ENCODE measurements at regions not wholly inside any gene's neighbourhood (a gene's known extent, or its start where the extent isn't known, plus 50 kb on each side); places are given as distances from the start of the nearest gene placed in this dataset.
A peak's percentile ranks its signal among the peaks of the same experiment; 100 is the strongest.

DNA sequence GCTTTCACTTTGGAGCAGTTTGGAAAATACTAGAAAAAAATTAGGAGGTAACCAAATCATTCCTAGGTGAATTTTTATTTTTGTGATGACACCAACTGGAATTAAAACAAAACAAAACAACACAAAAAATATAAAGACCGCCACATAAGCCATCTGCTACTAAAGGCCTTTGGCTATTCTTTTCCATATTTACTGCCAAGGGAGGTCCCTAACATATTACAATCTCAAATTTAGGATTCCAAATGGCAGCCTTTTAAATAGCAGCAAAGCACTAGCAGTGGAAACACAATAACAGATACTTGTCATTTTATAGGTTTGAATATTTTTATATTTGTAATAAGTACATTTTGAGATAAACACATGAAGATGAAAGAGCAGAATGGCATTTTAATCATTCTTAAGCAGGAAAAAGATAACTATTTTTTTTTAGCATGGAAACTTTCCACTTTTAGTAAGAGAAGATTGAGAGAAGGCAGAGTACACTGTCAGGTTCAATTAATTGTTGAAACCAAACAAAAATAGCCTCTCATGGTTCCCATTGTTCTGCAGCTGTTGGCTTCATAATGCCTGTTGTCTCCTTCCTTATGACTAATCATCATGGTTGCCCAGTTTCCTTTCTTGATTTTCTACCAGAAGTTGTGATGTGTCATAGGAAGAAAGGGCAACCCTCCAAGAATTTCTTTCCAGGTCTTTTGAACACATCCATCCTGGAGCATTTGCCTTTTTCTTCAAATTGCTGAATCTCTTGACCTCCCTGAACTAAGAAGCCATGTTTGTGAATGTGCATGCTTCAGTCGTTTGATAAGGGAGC is 219.0 kb upstream of the EMCN start:
- no peak overlapping the region for H3K4me3 ChIP-seq
- peak; percentile 20 for DNase-seq
- no peaks in the 10 kb centered on the region for H3K36me3 ChIP-seq
- H3K9me3 ChIP-seq = no peaks in the 10 kb centered on the region
- no peaks in the 10 kb centered on the region for H3K27me3 ChIP-seq

DNA sequence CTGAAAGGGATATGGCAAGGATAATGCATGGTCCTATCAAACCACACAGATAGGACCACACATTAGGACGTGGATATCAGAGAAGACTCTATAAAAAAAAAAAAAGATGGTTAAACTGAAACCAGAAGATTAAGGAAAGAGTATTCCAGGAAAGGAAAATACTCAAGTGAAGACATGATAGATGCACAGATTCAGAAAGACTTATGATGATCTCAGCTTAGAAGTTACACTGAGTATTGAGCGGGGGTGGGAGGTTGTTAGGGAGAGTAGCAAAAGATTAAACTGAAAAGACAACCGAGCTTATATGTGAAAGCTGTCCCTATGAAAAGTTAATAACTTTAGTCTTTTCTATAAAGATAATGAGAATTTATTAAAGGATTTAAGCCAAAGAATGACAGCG is 211.0 kb upstream of the EMCN start:
- Histone ChIP-seq H3K36me3 (no peaks in the 10 kb centered on the region), H3K4me3 (no peak overlapping the region), H3K27me3 (no peaks in the 10 kb centered on the region), H3K9me3 (no peaks in the 10 kb centered on the region)
- DNase-seq = no peak

DNA sequence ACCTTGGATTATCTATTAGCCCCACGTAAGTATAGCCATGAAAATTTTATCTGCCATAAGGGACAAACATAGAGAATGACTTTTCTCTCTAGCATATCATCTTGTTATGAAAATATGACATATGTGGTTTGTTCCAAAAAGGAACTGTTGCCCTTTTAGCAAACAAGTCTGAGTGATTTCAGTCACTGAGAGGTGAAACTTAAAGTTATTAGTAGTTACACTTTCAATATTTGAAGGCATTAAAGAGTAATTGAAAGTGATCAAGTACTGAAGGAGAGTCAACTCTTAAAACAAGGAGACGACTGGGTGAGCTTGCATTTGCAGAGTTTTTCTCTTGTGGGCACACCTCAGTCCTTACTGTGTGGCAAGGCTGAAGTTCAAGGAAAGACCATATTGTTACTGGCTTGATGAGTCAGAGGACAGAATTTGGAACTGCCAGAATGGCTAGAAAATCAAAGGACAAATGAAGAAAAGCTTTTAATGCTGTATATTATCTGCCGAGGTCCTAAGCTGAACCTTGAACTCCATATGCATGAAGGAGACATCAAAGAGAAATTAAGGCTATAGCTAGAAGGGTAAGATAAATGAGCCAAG is 205.1 kb upstream of the EMCN start:
- Histone ChIP-seq H3K36me3 (no peaks in the 10 kb centered on the region), H3K27me3 (no peaks in the 10 kb centered on the region), H3K9me3 (no peaks in the 10 kb centered on the region), H3K4me3 (no peak overlapping the region)
- no peak for DNase-seq

DNA sequence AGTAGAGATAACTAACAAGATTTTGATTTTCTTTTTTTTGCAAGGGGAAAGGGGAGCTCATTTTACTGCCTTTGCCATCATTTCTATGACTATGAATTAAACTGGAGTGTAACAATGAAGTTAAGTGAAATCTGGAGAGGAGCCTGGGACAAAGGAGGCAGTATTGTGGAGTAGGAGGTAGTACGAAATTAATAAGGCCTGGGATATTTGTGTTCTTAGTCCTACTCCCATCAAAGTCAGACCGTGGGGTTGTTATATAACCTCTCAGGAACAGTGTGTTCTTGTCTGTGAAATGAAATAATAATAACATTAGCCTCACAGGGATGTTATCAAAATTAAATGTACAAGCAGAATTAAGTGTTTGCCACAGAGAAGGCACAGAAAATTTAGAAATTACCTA is 204.3 kb upstream of the EMCN start:
- Histone ChIP-seq H3K27me3 (no peaks in the 10 kb centered on the region), H3K36me3 (no peaks in the 10 kb centered on the region), H3K4me3 (no peak overlapping the region), H3K9me3 (no peaks in the 10 kb centered on the region)
- no peak for DNase-seq

DNA sequence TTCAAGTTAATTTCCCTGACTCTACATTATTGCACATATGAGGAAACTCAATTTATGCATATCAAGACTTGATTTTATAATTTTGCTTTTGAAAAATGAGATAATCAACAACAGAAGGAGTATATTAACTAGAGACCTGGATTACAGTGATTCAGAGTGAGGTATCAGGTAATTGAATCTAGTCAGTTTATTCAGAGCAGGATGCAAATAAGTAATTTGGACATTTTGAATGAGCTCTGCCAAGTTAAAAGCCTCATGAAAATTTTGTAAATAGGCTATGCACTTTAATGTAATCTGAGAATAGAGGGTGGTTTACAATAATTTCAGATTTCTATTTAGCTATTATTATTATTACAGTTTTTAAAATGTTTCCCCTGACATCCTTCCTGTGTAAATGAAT is 203.7 kb upstream of the EMCN start:
- no peak for DNase-seq
- Histone ChIP-seq H3K36me3 (no peaks in the 10 kb centered on the region), H3K4me3 (no peak overlapping the region), H3K9me3 (no peaks in the 10 kb centered on the region), H3K27me3 (no peaks in the 10 kb centered on the region)

DNA sequence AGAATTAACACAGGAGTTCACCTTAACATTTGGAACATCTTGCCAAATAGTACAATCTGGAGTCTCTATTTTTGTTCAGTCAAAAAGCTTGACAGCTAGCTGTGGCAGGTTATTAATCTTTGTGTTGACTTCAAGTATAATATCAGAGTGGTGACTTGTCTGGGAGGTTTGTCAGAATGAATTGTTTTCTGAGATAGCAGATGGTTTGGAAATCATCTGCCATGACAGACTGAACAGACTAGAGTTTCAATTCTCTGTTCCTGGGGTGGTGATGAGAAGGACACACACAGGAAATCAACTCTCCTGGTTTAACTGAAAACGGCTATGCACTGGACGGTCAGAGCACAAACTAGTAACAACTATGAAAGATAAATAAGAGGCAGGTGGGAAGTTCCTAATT is 203.3 kb upstream of the EMCN start:
- no peak overlapping the region for H3K4me3 ChIP-seq
- H3K9me3 ChIP-seq = no peaks in the 10 kb centered on the region
- DNase-seq = no peak
- no peaks in the 10 kb centered on the region for H3K27me3 ChIP-seq
- H3K36me3 ChIP-seq = no peaks in the 10 kb centered on the region

DNA sequence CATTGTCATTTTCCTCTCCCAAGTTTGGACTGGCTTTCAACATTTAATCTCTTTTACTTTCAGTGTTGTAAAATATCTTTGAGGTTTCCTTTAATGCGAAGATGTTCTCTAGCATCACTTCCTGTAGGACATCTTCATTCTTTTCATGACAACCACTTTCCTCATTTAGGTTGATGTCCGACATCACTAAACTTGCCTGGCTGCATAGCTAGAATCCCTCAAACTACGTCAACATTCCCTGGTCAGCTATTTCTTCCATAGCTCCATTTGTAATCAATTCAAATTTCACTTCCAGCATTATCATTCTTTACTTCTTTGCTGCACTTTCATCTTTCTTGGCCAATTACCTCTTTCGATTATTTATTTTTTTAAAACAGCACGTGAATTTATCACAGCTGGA is 198.6 kb upstream of the EMCN start:
- no peak for DNase-seq
- no peaks in the 10 kb centered on the region for H3K36me3 ChIP-seq
- no peaks in the 10 kb centered on the region for H3K27me3 ChIP-seq
- H3K4me3 ChIP-seq = no peak overlapping the region
- no peaks in the 10 kb centered on the region for H3K9me3 ChIP-seq

DNA sequence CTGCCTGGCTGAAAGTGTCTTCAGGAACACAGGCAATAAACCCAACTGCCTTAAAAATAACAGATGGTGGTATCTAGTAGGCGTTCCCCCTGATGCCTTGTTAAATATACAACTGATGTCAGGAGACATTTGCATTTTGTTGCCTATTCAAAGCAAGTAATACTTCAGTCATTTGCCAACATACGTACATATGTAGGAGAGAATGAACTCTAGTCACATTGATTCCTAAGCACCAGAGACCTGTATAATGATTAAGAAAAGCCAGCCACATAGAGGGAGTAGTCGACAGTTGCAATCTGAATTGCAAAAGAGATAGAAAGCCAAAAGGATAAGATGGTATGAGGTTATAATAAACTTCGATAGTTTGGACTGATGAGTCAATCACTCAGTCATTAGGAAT is 191.0 kb upstream of the EMCN start:
- H3K9me3 ChIP-seq = no peaks in the 10 kb centered on the region
- H3K27me3 ChIP-seq = no peaks in the 10 kb centered on the region
- no peak for DNase-seq
- H3K36me3 ChIP-seq = no peaks in the 10 kb centered on the region
- no peak overlapping the region for H3K4me3 ChIP-seq

DNA sequence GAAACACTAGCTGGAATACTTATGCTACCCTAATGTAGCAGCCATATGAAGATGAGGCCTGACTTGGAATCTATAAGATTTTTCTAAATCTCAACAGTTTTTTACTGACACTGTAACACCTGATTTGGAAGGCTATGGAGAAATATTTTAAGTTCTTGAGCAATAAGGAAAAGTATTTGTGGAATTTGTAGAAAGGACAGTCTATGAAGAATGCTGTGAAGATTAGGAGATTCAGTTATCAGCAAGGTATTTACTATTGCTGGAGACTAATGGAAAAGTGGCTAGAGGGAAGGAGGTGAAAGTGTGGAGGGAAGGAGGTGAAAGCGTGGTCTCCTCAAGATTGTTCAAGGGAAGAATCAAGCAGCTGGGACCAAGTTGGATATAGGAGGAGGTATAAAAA is 190.0 kb upstream of the EMCN start:
- DNase-seq = no peak
- Histone ChIP-seq H3K4me3 (no peak overlapping the region), H3K36me3 (no peaks in the 10 kb centered on the region), H3K9me3 (no peaks in the 10 kb centered on the region), H3K27me3 (no peaks in the 10 kb centered on the region)

DNA sequence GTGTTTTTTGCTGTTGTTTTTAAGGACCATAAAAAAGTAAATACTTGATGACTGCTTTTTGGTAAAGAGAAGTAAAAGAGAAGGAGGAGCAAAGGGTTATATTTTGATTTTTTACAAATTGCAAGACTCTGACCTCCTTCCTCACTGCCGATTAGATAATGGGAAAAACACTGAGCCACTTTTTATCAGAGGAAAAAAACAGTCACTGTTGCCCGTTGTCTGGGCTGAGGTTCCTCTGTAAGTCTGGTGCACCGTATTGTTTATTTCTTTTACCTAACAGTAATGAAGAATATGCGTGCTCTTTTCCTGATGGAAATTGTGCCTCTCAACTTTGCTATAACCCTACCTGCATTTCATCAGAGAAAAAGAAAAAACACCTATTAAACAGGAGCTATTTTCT is 178.7 kb upstream of the EMCN start:
- H3K27me3 ChIP-seq = no peaks in the 10 kb centered on the region
- no peaks in the 10 kb centered on the region for H3K9me3 ChIP-seq
- H3K4me3 ChIP-seq = no peak overlapping the region
- no peaks in the 10 kb centered on the region for H3K36me3 ChIP-seq
- no peak for DNase-seq

DNA sequence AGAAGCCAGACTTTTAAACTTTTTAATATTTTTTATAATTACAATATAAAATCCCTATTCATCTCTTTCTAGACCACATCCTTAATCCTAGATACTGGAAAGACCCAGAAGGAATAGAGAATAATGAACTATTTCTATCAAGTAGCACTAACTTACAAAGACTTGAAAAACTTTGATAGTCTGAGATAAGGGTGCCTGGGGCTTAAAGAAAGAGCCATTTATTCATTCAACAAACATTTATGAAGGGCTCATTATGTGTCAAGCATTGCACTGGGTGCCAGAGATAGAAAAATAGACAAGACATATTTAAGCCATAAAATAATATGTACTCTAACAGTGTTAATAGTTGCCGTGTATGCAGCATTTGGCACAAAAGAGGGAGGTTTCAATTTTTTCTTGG is 178.0 kb upstream of the EMCN start:
- H3K27me3 ChIP-seq = no peaks in the 10 kb centered on the region
- H3K36me3 ChIP-seq = no peaks in the 10 kb centered on the region
- no peak overlapping the region for H3K4me3 ChIP-seq
- no peak for DNase-seq
- no peaks in the 10 kb centered on the region for H3K9me3 ChIP-seq

DNA sequence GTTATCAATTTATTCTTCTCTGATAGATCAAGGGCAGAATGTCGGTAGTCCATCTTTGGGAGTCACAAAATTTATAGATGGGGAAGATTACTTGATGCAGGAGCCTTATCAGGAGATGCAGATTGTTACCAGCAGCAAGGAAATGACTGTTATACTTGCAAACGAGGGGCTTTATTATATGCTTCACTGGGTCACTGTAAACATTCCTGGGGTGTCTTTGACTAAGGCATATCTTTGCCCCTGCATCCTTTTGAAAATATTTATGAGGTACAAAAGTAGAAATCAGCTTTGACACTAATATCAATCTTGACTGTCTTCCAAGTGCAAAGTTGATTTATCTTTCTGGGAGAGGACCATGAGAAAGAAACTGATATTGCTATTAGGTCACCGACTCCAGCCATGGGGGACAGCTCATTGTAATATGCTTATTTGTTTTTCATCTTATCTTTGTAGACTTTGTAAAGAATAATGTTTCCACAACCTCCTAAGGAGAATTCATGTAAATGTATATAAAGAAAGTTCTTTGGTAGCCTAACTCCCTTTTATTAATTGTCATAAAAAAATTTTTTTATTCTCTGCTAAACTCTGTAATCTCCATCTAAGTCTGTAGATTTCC is 177.3 kb upstream of the EMCN start:
- H3K4me3 ChIP-seq = no peak overlapping the region
- H3K9me3 ChIP-seq = no peaks in the 10 kb centered on the region
- no peak for DNase-seq
- no peaks in the 10 kb centered on the region for H3K27me3 ChIP-seq
- H3K36me3 ChIP-seq = no peaks in the 10 kb centered on the region

DNA sequence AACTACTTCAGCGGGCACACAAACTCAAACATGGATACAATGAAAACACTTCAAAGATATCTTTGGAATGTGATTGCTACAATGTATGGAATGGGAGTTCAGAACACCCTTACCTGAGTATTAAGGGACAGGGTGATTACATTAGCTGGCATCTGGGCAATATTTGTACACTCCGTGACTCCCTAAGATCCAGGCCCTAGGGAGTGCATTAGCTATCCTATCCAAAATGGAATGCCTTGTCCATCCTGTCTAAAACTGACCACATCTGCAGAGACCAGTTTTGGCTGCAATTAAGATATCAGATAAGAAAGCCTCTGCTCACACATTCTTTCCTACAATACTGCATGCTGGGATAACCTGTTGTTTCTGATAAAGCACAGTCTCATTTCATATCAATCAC is 176.6 kb upstream of the EMCN start:
- Histone ChIP-seq H3K4me3 (no peak overlapping the region), H3K9me3 (no peaks in the 10 kb centered on the region), H3K36me3 (no peaks in the 10 kb centered on the region), H3K27me3 (no peaks in the 10 kb centered on the region)
- no peak for DNase-seq

DNA sequence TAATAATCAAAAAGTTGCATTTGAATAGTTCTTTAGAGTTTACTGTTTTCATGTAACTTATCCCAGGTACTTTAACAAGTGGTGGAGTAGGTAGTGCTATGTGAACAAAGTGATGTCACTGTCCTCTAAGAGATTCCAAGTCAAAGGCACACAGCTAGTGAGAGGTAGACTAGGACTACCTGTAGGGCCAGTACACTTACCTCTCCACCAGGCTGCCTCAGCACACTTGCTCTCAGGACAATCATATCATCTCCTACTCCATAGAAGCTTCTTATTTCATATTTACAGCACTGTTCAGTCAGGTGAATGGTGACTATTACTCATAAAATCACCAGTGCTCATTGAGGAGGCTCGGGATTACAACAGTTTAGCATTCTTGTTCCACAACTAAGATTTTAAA is 173.0 kb upstream of the EMCN start:
- no peak for DNase-seq
- H3K9me3 ChIP-seq = no peaks in the 10 kb centered on the region
- no peaks in the 10 kb centered on the region for H3K36me3 ChIP-seq
- H3K4me3 ChIP-seq = no peak overlapping the region
- no peaks in the 10 kb centered on the region for H3K27me3 ChIP-seq

DNA sequence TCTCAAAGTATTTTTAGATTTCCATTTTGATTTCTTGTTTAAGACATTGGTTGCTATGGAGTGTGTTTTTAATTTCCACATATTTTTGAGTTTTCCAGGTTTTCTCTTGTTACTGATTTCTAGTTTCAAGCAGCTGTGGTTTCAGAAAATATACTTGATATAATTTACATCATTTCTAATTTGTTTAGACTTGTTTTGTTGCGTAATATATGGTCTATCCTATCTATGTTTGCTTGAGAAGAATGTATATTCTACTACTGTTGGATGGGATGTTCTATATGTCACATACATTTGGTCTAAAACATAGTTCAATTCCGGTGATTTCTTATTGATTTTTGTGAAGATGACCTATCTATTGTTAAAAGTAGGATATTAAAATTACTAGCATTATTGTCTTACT is 170.5 kb upstream of the EMCN start:
- no peak for DNase-seq
- H3K36me3 ChIP-seq = no peaks in the 10 kb centered on the region
- H3K9me3 ChIP-seq = no peaks in the 10 kb centered on the region
- no peak overlapping the region for H3K4me3 ChIP-seq
- no peaks in the 10 kb centered on the region for H3K27me3 ChIP-seq

DNA sequence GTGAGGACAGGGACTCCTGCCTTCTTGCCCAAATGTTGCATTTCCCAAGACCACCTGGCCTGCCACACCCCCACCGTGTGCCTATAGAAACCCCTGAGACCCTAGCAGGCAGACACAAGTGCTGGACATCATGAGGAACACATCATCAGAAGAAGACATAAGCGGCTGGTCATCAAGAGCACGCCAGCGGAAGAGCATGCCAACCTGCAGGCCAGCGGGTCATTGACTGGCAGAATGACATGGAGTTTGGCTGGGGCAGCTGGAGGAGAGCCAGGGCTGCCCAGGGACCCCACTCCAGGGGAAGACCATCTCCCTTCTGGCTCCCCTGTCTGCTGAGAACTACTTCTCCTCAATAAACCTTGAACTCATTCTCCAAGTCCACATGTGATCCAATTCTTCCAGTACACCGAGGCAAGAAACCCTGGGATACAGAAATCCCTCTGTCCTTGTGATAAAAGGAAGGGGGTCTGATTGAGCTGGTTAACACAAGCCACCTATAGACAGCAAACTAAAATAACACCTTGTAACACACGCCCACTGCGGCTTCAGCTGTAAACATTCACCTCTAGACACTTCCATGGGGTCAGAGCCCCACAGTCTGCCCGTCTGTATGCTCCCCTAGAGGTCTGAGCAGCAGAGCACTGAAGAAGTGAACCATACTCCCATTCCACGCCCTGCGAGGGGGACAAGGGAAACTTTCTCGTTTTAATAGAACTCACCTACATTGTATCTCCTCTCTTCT is 164.8 kb upstream of the EMCN start:
- no peak for DNase-seq
- no peaks in the 10 kb centered on the region for H3K36me3 ChIP-seq
- H3K27me3 ChIP-seq = no peaks in the 10 kb centered on the region
- no peaks in the 10 kb centered on the region for H3K9me3 ChIP-seq
- no peak overlapping the region for H3K4me3 ChIP-seq

DNA sequence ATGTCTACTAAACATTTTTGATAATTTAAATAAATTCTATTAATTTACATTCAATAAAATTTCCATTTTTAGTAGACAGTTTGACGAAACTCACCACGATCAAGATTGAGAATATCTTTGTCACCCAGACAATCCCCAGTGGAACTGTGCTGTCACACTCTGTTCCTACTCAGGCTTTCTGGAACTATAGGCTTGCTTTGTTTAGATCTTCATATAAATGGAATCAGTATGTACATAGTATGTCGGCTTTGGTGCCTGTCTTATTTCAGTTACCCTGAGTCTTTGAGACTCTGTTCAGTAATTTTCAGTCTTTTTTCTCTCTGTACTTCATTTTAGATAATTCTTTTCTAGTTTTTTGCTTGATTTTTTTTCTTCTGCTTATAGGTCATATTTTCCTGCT is 163.5 kb upstream of the EMCN start:
- DNase-seq = no peak
- H3K9me3 ChIP-seq = no peaks in the 10 kb centered on the region
- no peak overlapping the region for H3K4me3 ChIP-seq
- no peaks in the 10 kb centered on the region for H3K36me3 ChIP-seq
- H3K27me3 ChIP-seq = no peaks in the 10 kb centered on the region
